ENCODE measurements at regions not wholly inside any gene's neighbourhood (a gene's known extent, or its start where the extent isn't known, plus 50 kb on each side); places are given as distances from the start of the nearest gene placed in this dataset.

DNA sequence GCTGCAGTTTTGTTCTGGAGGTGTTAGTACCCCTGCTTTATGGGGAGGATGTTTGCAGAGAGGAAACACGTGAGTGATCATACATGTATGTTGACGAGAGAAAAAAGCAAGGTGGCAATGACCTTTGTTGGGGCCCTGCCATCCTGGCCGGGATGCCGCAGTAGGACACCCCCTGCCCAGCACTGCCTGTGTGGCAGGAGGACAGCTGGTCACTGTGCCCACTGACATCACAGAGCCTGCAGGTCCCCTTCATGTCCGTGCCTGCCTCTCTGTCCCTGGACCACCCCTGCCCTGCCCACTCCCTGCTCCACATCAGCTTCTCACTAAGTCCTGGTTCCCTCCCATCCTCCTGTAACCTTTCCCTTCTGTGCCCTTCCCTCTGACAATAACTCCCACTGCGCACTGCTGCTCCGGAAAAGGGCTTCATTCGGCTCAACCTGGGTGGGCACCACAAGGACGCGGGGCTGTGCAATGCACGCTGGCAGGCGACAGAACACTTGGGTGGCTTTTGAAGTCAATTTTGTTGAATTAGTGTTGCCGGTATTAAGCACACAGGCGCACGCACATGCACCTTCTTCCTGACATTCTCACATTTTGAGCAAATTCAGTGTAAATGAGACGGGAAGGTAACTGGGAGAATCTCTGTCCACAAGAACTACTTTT lies 51.5 kb upstream of the TWIST2 start:
- DNase-seq = no peak

DNA sequence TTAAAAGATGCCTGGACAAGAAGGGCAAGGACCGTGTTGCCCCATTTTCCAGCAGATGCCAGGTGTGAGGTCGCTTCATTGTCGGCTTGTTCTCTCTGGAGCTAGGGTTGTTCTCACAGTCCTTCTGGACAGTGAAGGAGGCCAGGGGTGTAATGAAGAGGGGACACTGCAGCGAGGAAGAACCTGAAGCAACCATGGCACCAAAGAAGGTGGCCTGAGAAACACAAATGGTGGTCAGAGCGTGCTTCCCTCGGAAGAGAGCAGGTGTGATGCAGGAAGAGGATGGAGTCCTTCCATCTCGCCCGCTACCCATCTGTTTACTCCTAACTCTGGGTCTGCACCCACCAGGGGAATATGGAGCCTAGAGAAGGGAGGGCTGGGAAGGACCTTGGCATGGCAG lies 50.3 kb upstream of the TWIST2 start:
- no peak for DNase-seq

Data from CD4-positive, alpha-beta T cell treated with Interferon alpha-2 for 1 hour (primary cell).